HCT116 (cell line): ENCODE measurements at regions not wholly inside any gene's neighbourhood (a gene's known extent, or its start where the extent isn't known, plus 50 kb on each side); places are given as distances from the start of the nearest gene placed in this dataset.

Source experiments
- ATAC-seq: fragments of 200-7000 bp; cut with Tn5 transposase; 2 replicates; pipeline ENCODE4 v1.9.1; 2020; ENCODE audit warnings: mild to moderate bottlenecking, moderate library complexity
- BruUV-seq: library from RNA; stranded (reverse); fragments of 400-500 nt; replicated peaks from 2 replicates; lab custom pipeline; 2021; lab: Mats Ljungman, UMichigan
- CTCF ChIA-PET: fragments of 300-600 bp; sonication (Branson Sonifier 250); formaldehyde crosslinking; loops from one replicate; lab custom pipeline; 2021; ENCODE audit warnings: antibody characterized with exemption; lab: Charles Lee
- POLR2A ChIA-PET: fragments of 300-600, 350-600 bp; sonication (Branson Sonifier 250); formaldehyde crosslinking; loops from one replicate; lab custom pipeline; 2021; ENCODE audit warnings: antibody characterized with exemption; lab: Charles Lee
- RAD21 ChIA-PET, 2 experiments: fragments of 300-600 bp; sonication (Branson Sonifier 250); formaldehyde crosslinking; loops; one replicate each; lab custom pipeline; 2023; ENCODE audit warnings: low total read pairs in 2 of 2; ENCODE audit not compliant: uncharacterized antibody in 2 of 2, unreplicated experiment in 2 of 2, low non-redundant PET in 1 of 2; lab: Charles Lee
- DNase-seq: peaks from one replicate; pipeline ENCODE4 v3.0.0-alpha.2; 2010; ENCODE audit warnings: low read depth, low spot score
- H2AFZ ChIP-seq: fragments of 200-600 bp; shearing (Covaris generic), sonication (generic); 2 replicates; pipeline ENCODE4 v1.6.1; 2017; ENCODE audit warnings: low read depth, mixed run types, mixed read lengths, antibody characterized with exemption, low read length; ENCODE audit not compliant: poor library complexity, severe bottlenecking
- H3K27ac ChIP-seq: 2 replicates; pipeline ENCODE4 v1.5.1; 2012; ENCODE audit warnings: low read depth, low read length
- H3K27me3 ChIP-seq: fragments of 200-600 bp; sonication (generic); 2 replicates; pipeline ENCODE4 v1.6.1; 2016; ENCODE audit warnings: mixed run types, low read length, mixed read lengths; ENCODE audit not compliant: insufficient read depth
- H3K36me3 ChIP-seq, 2 experiments: fragments of 200-500 bp in 1 of 2; fragments of 200-600 bp in 1 of 2; sonication (Bioruptor generic) in 1 of 2; sonication (generic) in 1 of 2; 2 replicates each; pipeline versions ENCODE4 v1.5.1 to v1.6.1; 2014 to 2016; ENCODE audit warnings: low read length in 2 of 2, inconsistent platforms in 1 of 2, mixed read lengths in 1 of 2, mixed run types in 1 of 2; ENCODE audit not compliant: insufficient read depth in 2 of 2, control insufficient read depth in 1 of 2
- H3K4me1 ChIP-seq, 2 experiments: fragments of 200-600 bp in 1 of 2; sonication (generic) in 1 of 2; 2 replicates each; pipeline versions ENCODE4 v1.5.1 to v1.6.1; 2012 to 2017; ENCODE audit warnings: low read length in 2 of 2, inconsistent platforms in 1 of 2, mild to moderate bottlenecking in 1 of 2, mixed read lengths in 1 of 2, mixed run types in 1 of 2, moderate library complexity in 1 of 2; ENCODE audit not compliant: insufficient read depth in 2 of 2, control insufficient read depth in 1 of 2
- H3K4me2 ChIP-seq: fragments of 200-600 bp; sonication (generic); 2 replicates; pipeline ENCODE4 v1.6.1; 2017; ENCODE audit warnings: mixed run types, low read length, mixed read lengths
- H3K4me3 ChIP-seq, 2 experiments: fragments of 200-600 bp in 1 of 2; sonication (generic) in 1 of 2; replicated peaks in 1 of 2; 2 replicates each; pipeline ENCODE4 v1.5.1; 2011 to 2016; ENCODE audit warnings: low read length in 2 of 2, control low read depth in 1 of 2, low read depth in 1 of 2, mild to moderate bottlenecking in 1 of 2, mixed read lengths in 1 of 2, mixed run types in 1 of 2
- H3K79me2 ChIP-seq: fragments of 200-600 bp; sonication (generic); 2 replicates; pipeline ENCODE4 v1.6.1; 2017; ENCODE audit warnings: mild to moderate bottlenecking, mixed run types, low read length, moderate library complexity, mixed read lengths; ENCODE audit not compliant: insufficient read depth
- H3K9ac ChIP-seq: fragments of 200-600 bp; sonication (generic); 2 replicates; pipeline ENCODE4 v1.6.1; 2016; ENCODE audit warnings: low read length, mixed read lengths
- H3K9me2 ChIP-seq: fragments of 200-600 bp; sonication (generic), shearing (Covaris generic); 2 replicates; pipeline ENCODE4 v1.6.1; 2017; ENCODE audit warnings: mixed run types, mild to moderate bottlenecking, moderate library complexity; ENCODE audit not compliant: insufficient read depth
- H3K9me3 ChIP-seq, 2 experiments: fragments of 200-500 bp in 1 of 2; fragments of 200-600 bp in 1 of 2; sonication (Bioruptor generic) in 1 of 2; sonication (generic) in 1 of 2; 2 replicates each; pipeline ENCODE4 v1.6.1; 2014 to 2017; ENCODE audit warnings: low read length in 2 of 2, mixed read lengths in 2 of 2, inconsistent platforms in 1 of 2, low read depth in 1 of 2, mild to moderate bottlenecking in 1 of 2, mixed run types in 1 of 2, moderate library complexity in 1 of 2; ENCODE audit not compliant: control insufficient read depth in 1 of 2, insufficient read depth in 1 of 2
- H4K20me1 ChIP-seq: fragments of 200-600 bp; sonication (generic), shearing (Covaris generic); 2 replicates; pipeline ENCODE4 v1.6.1; 2017; ENCODE audit warnings: mixed run types, mild to moderate bottlenecking, moderate library complexity; ENCODE audit not compliant: insufficient read depth
- CEBPB ChIP-seq: IDR thresholded peaks from 2 replicates; pipeline ENCODE4 v1.6.1; 2012; ENCODE audit warnings: low read depth
- EZH2 ChIP-seq: fragments of 200-600 bp; sonication (generic); IDR thresholded peaks from 2 replicates; pipeline ENCODE4 v1.6.1; 2017; ENCODE audit warnings: antibody characterized with exemption, mixed run types
- POLR2A ChIP-seq: IDR thresholded peaks from 2 replicates; pipeline ENCODE4 v1.7.0; 2011; ENCODE audit warnings: borderline replicate concordance; ENCODE audit not compliant: insufficient read depth, insufficient read length; ENCODE audit errors: extremely low read depth
- ZNF274 ChIP-seq: fragments of 200-500 bp; sonication (Bioruptor generic); IDR thresholded peaks from 2 replicates; pipeline ENCODE4 v1.6.1; 2014; ENCODE audit warnings: mild to moderate bottlenecking, low read depth, low read length, inconsistent platforms
- intact Hi-C: fragments of 100-400 bp; cut with micrococcal nuclease; formaldehyde crosslinking; loops from 2 replicates; pipeline ENCODE4 v1.10.0; 2022
- TF ChIP-seq, protein P1 (sequence below): IDR thresholded peaks from 2 replicates; pipeline ENCODE4 v1.6.1; 2012; ENCODE audit warnings: low read depth
- TF ChIP-seq, protein P2 (sequence below): IDR thresholded peaks from 2 replicates; pipeline ENCODE4 v1.6.1; 2012

- no peak for DNase-seq
- no peaks in the 10 kb centered on the region for H4K20me1 ChIP-seq
- no peaks in the 10 kb centered on the region for H3K9me2 ChIP-seq
- ChIA-PET POLR2A (no interaction called here), CTCF (no interaction called here), RAD21 (no interaction called here)
- H2AFZ ChIP-seq = no peak overlapping the region
- H3K9me3 ChIP-seq = no peaks in the 10 kb centered on the region
- intact Hi-C loops = no loop called here
- no peak overlapping the region for H3K9ac ChIP-seq
- H3K27me3 ChIP-seq = no peaks in the 10 kb centered on the region
- no peaks in the 10 kb centered on the region for H3K79me2 ChIP-seq
- no peaks in the 10 kb centered on the region for H3K4me1 ChIP-seq
- no TSS peak for BruUV-seq
- ATAC-seq = no peak
- TF ChIP-seq, protein P1, sequence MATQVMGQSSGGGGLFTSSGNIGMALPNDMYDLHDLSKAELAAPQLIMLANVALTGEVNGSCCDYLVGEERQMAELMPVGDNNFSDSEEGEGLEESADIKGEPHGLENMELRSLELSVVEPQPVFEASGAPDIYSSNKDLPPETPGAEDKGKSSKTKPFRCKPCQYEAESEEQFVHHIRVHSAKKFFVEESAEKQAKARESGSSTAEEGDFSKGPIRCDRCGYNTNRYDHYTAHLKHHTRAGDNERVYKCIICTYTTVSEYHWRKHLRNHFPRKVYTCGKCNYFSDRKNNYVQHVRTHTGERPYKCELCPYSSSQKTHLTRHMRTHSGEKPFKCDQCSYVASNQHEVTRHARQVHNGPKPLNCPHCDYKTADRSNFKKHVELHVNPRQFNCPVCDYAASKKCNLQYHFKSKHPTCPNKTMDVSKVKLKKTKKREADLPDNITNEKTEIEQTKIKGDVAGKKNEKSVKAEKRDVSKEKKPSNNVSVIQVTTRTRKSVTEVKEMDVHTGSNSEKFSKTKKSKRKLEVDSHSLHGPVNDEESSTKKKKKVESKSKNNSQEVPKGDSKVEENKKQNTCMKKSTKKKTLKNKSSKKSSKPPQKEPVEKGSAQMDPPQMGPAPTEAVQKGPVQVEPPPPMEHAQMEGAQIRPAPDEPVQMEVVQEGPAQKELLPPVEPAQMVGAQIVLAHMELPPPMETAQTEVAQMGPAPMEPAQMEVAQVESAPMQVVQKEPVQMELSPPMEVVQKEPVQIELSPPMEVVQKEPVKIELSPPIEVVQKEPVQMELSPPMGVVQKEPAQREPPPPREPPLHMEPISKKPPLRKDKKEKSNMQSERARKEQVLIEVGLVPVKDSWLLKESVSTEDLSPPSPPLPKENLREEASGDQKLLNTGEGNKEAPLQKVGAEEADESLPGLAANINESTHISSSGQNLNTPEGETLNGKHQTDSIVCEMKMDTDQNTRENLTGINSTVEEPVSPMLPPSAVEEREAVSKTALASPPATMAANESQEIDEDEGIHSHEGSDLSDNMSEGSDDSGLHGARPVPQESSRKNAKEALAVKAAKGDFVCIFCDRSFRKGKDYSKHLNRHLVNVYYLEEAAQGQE = no peak
- no peak overlapping the region for H3K4me2 ChIP-seq
- H3K36me3 ChIP-seq = no peaks in the 10 kb centered on the region
- no peak overlapping the region for H3K27ac ChIP-seq
- H3K4me3 ChIP-seq = no peak overlapping the region
Measured at GRCh38 chr4:79473439-79473724, 65.4 kb upstream of the GK2 start.

DNA sequence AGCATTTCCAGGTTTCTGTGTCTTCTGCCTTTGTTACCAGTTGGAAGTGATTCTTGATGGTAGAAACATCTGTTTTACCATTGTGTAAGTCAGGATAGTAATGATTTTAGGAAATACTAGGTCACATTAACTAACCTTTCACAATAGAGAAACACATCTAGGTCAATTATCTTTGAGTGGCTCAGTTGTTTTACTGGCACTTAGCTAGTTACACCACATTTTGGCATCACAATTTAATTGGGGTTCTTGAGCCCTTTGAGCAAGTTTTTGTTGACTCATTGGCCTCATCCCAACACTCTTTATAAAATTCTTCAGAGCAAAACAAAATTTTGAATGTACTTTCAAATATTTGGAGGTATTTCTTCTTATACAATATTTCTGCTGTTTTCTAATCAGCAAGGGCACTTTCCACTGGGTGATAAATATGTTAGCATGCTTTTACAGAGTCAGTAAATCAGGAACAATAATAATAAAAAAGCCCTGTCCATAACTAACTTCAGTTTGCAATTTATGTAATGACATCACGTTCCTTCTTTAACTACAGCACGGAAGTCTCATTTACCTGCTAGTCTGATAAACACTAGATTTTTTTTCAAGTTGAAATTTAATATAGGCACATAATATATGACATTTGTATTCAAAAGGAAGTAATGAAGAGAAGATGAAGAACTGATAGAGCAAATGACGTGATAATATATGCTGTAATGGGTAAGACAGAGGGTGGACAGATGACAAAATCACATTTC lies 64.8 kb upstream of the GK2 start:
- no peak for TF ChIP-seq ZNF274
- TF ChIP-seq EZH2 = no peak
- TF ChIP-seq, protein P2, sequence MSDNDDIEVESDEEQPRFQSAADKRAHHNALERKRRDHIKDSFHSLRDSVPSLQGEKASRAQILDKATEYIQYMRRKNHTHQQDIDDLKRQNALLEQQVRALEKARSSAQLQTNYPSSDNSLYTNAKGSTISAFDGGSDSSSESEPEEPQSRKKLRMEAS = no peak
- TF ChIP-seq CEBPB = no peak
- TF ChIP-seq POLR2A = no peak
- Histone ChIP-seq H3K9ac (no peak overlapping the region), H3K27ac (no peak overlapping the region), H2AFZ (no peak overlapping the region), H3K9me2 (no peaks in the 10 kb centered on the region), H3K9me3 (no peaks in the 10 kb centered on the region), H3K4me3 (no peak overlapping the region), H3K4me2 (no peak overlapping the region), H4K20me1 (no peaks in the 10 kb centered on the region), H3K36me3 (no peaks in the 10 kb centered on the region), H3K4me1 (no peaks in the 10 kb centered on the region), H3K27me3 (peaks cover 5% of the 10 kb centered on the region; the same call in 1 of the 2 replicates), H3K79me2 (no peaks in the 10 kb centered on the region)
- DNase-seq = no peak
- POLR2A ChIA-PET = no interaction called here
- no TSS peak for BruUV-seq
- intact Hi-C loops = no loop called here
- RAD21 ChIA-PET = no interaction called here
- ATAC-seq = no peak
- CTCF ChIA-PET = no interaction called here
